ENCODE measurements at regions not wholly inside any gene's neighbourhood (a gene's known extent, or its start where the extent isn't known, plus 50 kb on each side); places are given as distances from the start of the nearest gene placed in this dataset.

- Histone ChIP-seq H3K4me3 (no peak overlapping the region), H3K27ac (no peak overlapping the region)
- DNase-seq (ENCODE audit: low spot score) = no peak
- no peak for TF ChIP-seq CTCF (IDR thresholded peaks at IDR 0.05)
Observed at GRCh38 chr3:59311231-59311630, 261.4 kb upstream of the CFAP20DC start.

GRCh38 chr3:59310736-59311135 is 260.9 kb upstream of the CFAP20DC start:
- no peak overlapping the region for H3K4me3 ChIP-seq
- no peak overlapping the region for H3K27ac ChIP-seq
- DNase-seq (ENCODE audit: low spot score) = no peak
- TF ChIP-seq CTCF (IDR thresholded peaks at IDR 0.05) = no peak

GRCh38 chr3:59308684-59309083 is 258.9 kb upstream of the CFAP20DC start:
- Histone ChIP-seq H3K4me3 (no peak overlapping the region), H3K27ac (no peak overlapping the region)
- TF ChIP-seq CTCF (IDR thresholded peaks at IDR 0.05) = no peak
- DNase-seq (ENCODE audit: low spot score) = no peak

- no peak for TF ChIP-seq CTCF (IDR thresholded peaks at IDR 0.05)
- no peak for DNase-seq (ENCODE audit: low spot score)
- H3K27ac ChIP-seq = no peak overlapping the region
- H3K4me3 ChIP-seq = no peak overlapping the region
Observed at GRCh38 chr3:59308001-59308400, 258.2 kb upstream of the CFAP20DC start.

- no peak for DNase-seq (ENCODE audit: low spot score)
- Histone ChIP-seq H3K4me3 (no peak overlapping the region), H3K27ac (no peak overlapping the region)
- TF ChIP-seq CTCF (IDR thresholded peaks at IDR 0.05) = no peak
Observed at GRCh38 chr3:59306436-59306835, 256.6 kb upstream of the CFAP20DC start.

GRCh38 chr3:59304296-59304695 is 254.5 kb upstream of the CFAP20DC start:
- Histone ChIP-seq H3K27ac (no peak overlapping the region), H3K4me3 (no peak overlapping the region)
- no peak for TF ChIP-seq CTCF (IDR thresholded peaks at IDR 0.05)
- no peak for DNase-seq (ENCODE audit: low spot score)

GRCh38 chr3:59303452-59303851 is 253.6 kb upstream of the CFAP20DC start:
- TF ChIP-seq CTCF (IDR thresholded peaks at IDR 0.05) = no peak
- DNase-seq (ENCODE audit: low spot score) = no peak
- H3K4me3 ChIP-seq = no peak overlapping the region
- no peak overlapping the region for H3K27ac ChIP-seq
